ENCODE measurements at regions not wholly inside any gene's neighbourhood (a gene's known extent, or its start where the extent isn't known, plus 50 kb on each side); places are given as distances from the start of the nearest gene placed in this dataset.

DNA sequence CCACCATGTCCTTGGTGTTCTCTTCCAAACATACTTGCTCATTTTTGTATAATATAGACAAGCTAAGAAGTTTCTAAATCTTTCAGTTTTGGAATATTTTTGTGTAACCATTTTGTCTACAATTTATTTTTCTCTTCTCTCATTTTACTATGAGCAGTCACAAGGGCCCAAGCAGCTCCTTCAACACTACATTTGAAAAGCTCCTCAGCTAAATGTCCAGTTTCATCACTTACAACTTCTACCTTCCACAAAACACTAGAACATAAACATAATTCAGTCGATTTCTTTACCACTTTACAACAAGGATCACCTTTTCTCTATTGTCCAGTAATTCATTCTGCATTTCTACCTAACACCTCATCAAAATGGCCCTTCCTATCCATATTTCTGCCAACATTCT is 554.4 kb downstream of the RAB28 start:
- ChIA-PET POLR2A (no interaction called here), CTCF (no interaction called here)
- H3K4me2 ChIP-seq: no peak overlapping the region
- H3K9me2 ChIP-seq: no peaks in the 10 kb centered on the region
- H3K79me2 ChIP-seq (ENCODE audit: insufficient read depth): no peaks in the 10 kb centered on the region
- H3K9me3 ChIP-seq: no peaks in the 10 kb centered on the region
- H2AFZ ChIP-seq (ENCODE audit: low read depth): no peak overlapping the region
- TF ChIP-seq YY1 (IDR thresholded peaks at IDR 0.05; ENCODE audit: low read depth) (no peak), FOXM1 (IDR thresholded peaks at IDR 0.05; ENCODE audit: low read depth) (no peak), CHD2 (IDR thresholded peaks at IDR 0.05; ENCODE audit: low read length, partially characterized antibody) (no peak)
- no peak overlapping the region for H3K27ac ChIP-seq (ENCODE audit: low read depth in 2 of 2, low read length in 1 of 2)
- no peaks in the 10 kb centered on the region for H3F3A ChIP-seq (replicated peaks; ENCODE audit: insufficient read depth)
- no peaks in the 10 kb centered on the region for H3K27me3 ChIP-seq (ENCODE audit: insufficient read depth)
- no peak for DNase-seq
- H3K36me3 ChIP-seq (replicated peaks in 1 of 2; ENCODE audit: control insufficient read depth in 1 of 2, insufficient read depth in 2 of 2, low read length in 1 of 2): no peaks in the 10 kb centered on the region
- WGBS (ENCODE audit: low lambda C conversion rate): 0% methylated on average over 1 of the region's 1 CpG
- H4K20me1 ChIP-seq (ENCODE audit: insufficient read depth): no peaks in the 10 kb centered on the region
- H3K9ac ChIP-seq: no peak overlapping the region
- no peak overlapping the region for H3K4me3 ChIP-seq (ENCODE audit: low read depth in 2 of 2, low read length in 1 of 2)
- no peaks in the 10 kb centered on the region for H3K4me1 ChIP-seq (ENCODE audit: control insufficient read depth in 1 of 2, insufficient read depth in 2 of 2, low read depth in 1 of 2, low read length in 1 of 2)

- no peak overlapping the region for H3K27ac ChIP-seq (ENCODE audit: low read depth in 2 of 2, low read length in 1 of 2)
- ChIA-PET POLR2A (no interaction called here), CTCF (no interaction called here)
- H3K36me3 ChIP-seq (replicated peaks in 1 of 2; ENCODE audit: control insufficient read depth in 1 of 2, insufficient read depth in 2 of 2, low read length in 1 of 2): no peaks in the 10 kb centered on the region
- no peaks in the 10 kb centered on the region for H3K27me3 ChIP-seq (ENCODE audit: insufficient read depth)
- TF ChIP-seq RCOR1 (IDR thresholded peaks at IDR 0.05; ENCODE audit: low read length): no peak
- H3K4me3 ChIP-seq (ENCODE audit: low read depth in 2 of 2, low read length in 1 of 2): no peak overlapping the region
- H4K20me1 ChIP-seq (ENCODE audit: insufficient read depth): no peaks in the 10 kb centered on the region
- no peak for DNase-seq
- H3K79me2 ChIP-seq (ENCODE audit: insufficient read depth): no peaks in the 10 kb centered on the region
- H3K9me3 ChIP-seq: no peaks in the 10 kb centered on the region
- no peak overlapping the region for H2AFZ ChIP-seq (ENCODE audit: low read depth)
- no peaks in the 10 kb centered on the region for H3F3A ChIP-seq (replicated peaks; ENCODE audit: insufficient read depth)
- H3K4me2 ChIP-seq: no peak overlapping the region
- no peak overlapping the region for H3K9ac ChIP-seq
- no peaks in the 10 kb centered on the region for H3K9me2 ChIP-seq
- no peaks in the 10 kb centered on the region for H3K4me1 ChIP-seq (ENCODE audit: control insufficient read depth in 1 of 2, insufficient read depth in 2 of 2, low read depth in 1 of 2, low read length in 1 of 2)
Observed at GRCh38 chr4:12928751-12929150, 555.4 kb downstream of the RAB28 start.

GRCh38 chr4:12926189-12927066 is 557.7 kb downstream of the RAB28 start:
- H3K27me3 ChIP-seq (ENCODE audit: insufficient read depth): no peaks in the 10 kb centered on the region
- H3K4me2 ChIP-seq: no peak overlapping the region
- CTCF ChIA-PET: no interaction called here
- H3K79me2 ChIP-seq (ENCODE audit: insufficient read depth): no peaks in the 10 kb centered on the region
- H3K9me3 ChIP-seq: no peaks in the 10 kb centered on the region
- H3K27ac ChIP-seq (ENCODE audit: low read depth in 2 of 2, low read length in 1 of 2): no peak overlapping the region
- H4K20me1 ChIP-seq (ENCODE audit: insufficient read depth): no peaks in the 10 kb centered on the region
- DNase-seq: no peak
- H3K4me3 ChIP-seq (ENCODE audit: low read depth in 2 of 2, low read length in 1 of 2): no peak overlapping the region
- H3K4me1 ChIP-seq (ENCODE audit: control insufficient read depth in 1 of 2, insufficient read depth in 2 of 2, low read depth in 1 of 2, low read length in 1 of 2): no peaks in the 10 kb centered on the region
- H3K9me2 ChIP-seq: no peaks in the 10 kb centered on the region
- H3K9ac ChIP-seq: no peak overlapping the region
- no peaks in the 10 kb centered on the region for H3K36me3 ChIP-seq (replicated peaks in 1 of 2; ENCODE audit: control insufficient read depth in 1 of 2, insufficient read depth in 2 of 2, low read length in 1 of 2)
- no peak overlapping the region for H2AFZ ChIP-seq (ENCODE audit: low read depth)
- H3F3A ChIP-seq (replicated peaks; ENCODE audit: insufficient read depth): no peaks in the 10 kb centered on the region
- POLR2A ChIA-PET: no interaction called here
- WGBS (ENCODE audit: low lambda C conversion rate): 9% methylated on average over 5 of the region's 5 CpGs
- no peak for TF ChIP-seq RAD21 (IDR thresholded peaks at IDR 0.05; ENCODE audit: low read length)
- no peak for TF ChIP-seq CHD2 (IDR thresholded peaks at IDR 0.05; ENCODE audit: low read length, partially characterized antibody)
- no peak for TF ChIP-seq MEF2A (IDR thresholded peaks at IDR 0.05; ENCODE audit: borderline replicate concordance, low read depth)
- TF ChIP-seq MXI1 (IDR thresholded peaks at IDR 0.05; ENCODE audit: low read depth, low read length): no peak
- no peak for TF ChIP-seq REST (IDR thresholded peaks at IDR 0.05; ENCODE audit: low read depth, low read length)
- no peak for TF ChIP-seq POLR2AphosphoS5 (IDR thresholded peaks at IDR 0.05; ENCODE audit: low read depth, low read length)
- TF ChIP-seq JUND (IDR thresholded peaks at IDR 0.05): no peak
- no peak for TF ChIP-seq SIN3A (IDR thresholded peaks at IDR 0.05; ENCODE audit: borderline replicate concordance, low read depth, low read length)
- TF ChIP-seq, protein P1, sequence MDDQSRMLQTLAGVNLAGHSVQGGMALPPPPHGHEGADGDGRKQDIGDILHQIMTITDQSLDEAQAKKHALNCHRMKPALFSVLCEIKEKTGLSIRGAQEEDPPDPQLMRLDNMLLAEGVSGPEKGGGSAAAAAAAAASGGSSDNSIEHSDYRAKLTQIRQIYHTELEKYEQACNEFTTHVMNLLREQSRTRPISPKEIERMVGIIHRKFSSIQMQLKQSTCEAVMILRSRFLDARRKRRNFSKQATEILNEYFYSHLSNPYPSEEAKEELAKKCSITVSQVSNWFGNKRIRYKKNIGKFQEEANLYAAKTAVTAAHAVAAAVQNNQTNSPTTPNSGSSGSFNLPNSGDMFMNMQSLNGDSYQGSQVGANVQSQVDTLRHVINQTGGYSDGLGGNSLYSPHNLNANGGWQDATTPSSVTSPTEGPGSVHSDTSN (IDR thresholded peaks at IDR 0.05): no peak
- TF ChIP-seq YY1 (IDR thresholded peaks at IDR 0.05; ENCODE audit: low read depth): no peak
- TF ChIP-seq MAX (IDR thresholded peaks at IDR 0.05; ENCODE audit: low read depth): no peak
